ENCODE measurements at regions not wholly inside any gene's neighbourhood (a gene's known extent, or its start where the extent isn't known, plus 50 kb on each side); places are given as distances from the start of the nearest gene placed in this dataset.

GRCh38 chr13:110034031-110034549 is 247.7 kb upstream of the IRS2 start:
- no peak overlapping the region for H3K27ac ChIP-seq (ENCODE audit: low read length)
- BruUV-seq (replicated peaks) = no TSS peak
- H3K9me3 ChIP-seq (ENCODE audit: control insufficient read depth, insufficient read depth, low read depth, low read length) = no peaks in the 10 kb centered on the region
- in situ Hi-C loops (cut with HindIII; ENCODE audit: low pct_unique_long_range_greater_than_20kb, low sequenced_read_pairs) (no loop called here), intact Hi-C loops (cut with micrococcal nuclease; ENCODE audit: unreplicated experiment) (no loop called here)
- no peaks in the 10 kb centered on the region for H3K27me3 ChIP-seq (ENCODE audit: control insufficient read depth, insufficient read depth, low read length)
- no peak for TF ChIP-seq CTCF (IDR thresholded peaks at IDR 0.05)
- ChIA-PET POLR2A (no interaction called here), CTCF (no interaction called here)
- H3K4me1 ChIP-seq (ENCODE audit: control insufficient read depth, insufficient read depth, low read length) = no peaks in the 10 kb centered on the region
- DNase-seq (ENCODE audit: low read depth, low spot score) = no peak
- ATAC-seq = no peak
- H3K4me3 ChIP-seq (ENCODE audit: low read depth in 2 of 2, low read length in 2 of 2) = no peak overlapping the region
- no peaks in the 10 kb centered on the region for H3K36me3 ChIP-seq (ENCODE audit: control insufficient read depth, insufficient read depth, low read length)

GRCh38 chr13:110032969-110033368 is 246.6 kb upstream of the IRS2 start:
- H3K27ac ChIP-seq (ENCODE audit: low read length) = no peak overlapping the region
- DNase-seq (ENCODE audit: low read depth, low spot score) = no peak
- no peaks in the 10 kb centered on the region for H3K4me1 ChIP-seq (ENCODE audit: control insufficient read depth, insufficient read depth, low read length)
- no peaks in the 10 kb centered on the region for H3K36me3 ChIP-seq (ENCODE audit: control insufficient read depth, insufficient read depth, low read length)
- H3K4me3 ChIP-seq (ENCODE audit: low read depth in 2 of 2, low read length in 2 of 2) = no peak overlapping the region
- no peak for TF ChIP-seq REST (IDR thresholded peaks at IDR 0.05; ENCODE audit: insufficient read depth in 1 of 2, low read depth in 2 of 2, low read length in 1 of 2)
- H3K27me3 ChIP-seq (ENCODE audit: control insufficient read depth, insufficient read depth, low read length) = no peaks in the 10 kb centered on the region
- intact Hi-C loops (cut with micrococcal nuclease; ENCODE audit: unreplicated experiment) (no loop called here), in situ Hi-C loops (cut with HindIII; ENCODE audit: low pct_unique_long_range_greater_than_20kb, low sequenced_read_pairs) (no loop called here)
- POLR2A ChIA-PET = no interaction called here
- H3K9me3 ChIP-seq (ENCODE audit: control insufficient read depth, insufficient read depth, low read depth, low read length) = no peaks in the 10 kb centered on the region
- CTCF ChIA-PET = no interaction called here
- no TSS peak for BruUV-seq (replicated peaks)
- no peak for ATAC-seq

GRCh38 chr13:110030394-110030928 is 244.1 kb upstream of the IRS2 start:
- BruUV-seq (replicated peaks) = no TSS peak
- POLR2A ChIA-PET = no interaction called here

More at GRCh38 chr13:110030394-110030928, 244.1 kb upstream of the IRS2 start:
- no peak for TF ChIP-seq POLR2AphosphoS5 (IDR thresholded peaks at IDR 0.05; ENCODE audit: low read depth, low read length)
- no peak for TF ChIP-seq SIN3A (IDR thresholded peaks at IDR 0.05; ENCODE audit: borderline replicate concordance, insufficient read depth, low read depth, low read length)
- TF ChIP-seq TCF7L2 (IDR thresholded peaks at IDR 0.05; ENCODE audit: low read depth, low read length) = no peak
- TF ChIP-seq REST (IDR thresholded peaks at IDR 0.05; ENCODE audit: insufficient read depth in 1 of 2, low read depth in 2 of 2, low read length in 1 of 2) = no peak
- TF ChIP-seq CTCF (IDR thresholded peaks at IDR 0.05) = no peak
- in situ Hi-C loops (cut with HindIII; ENCODE audit: low pct_unique_long_range_greater_than_20kb, low sequenced_read_pairs) = no loop called here
- Histone ChIP-seq H3K9me3 (ENCODE audit: control insufficient read depth, insufficient read depth, low read depth, low read length) (no peaks in the 10 kb centered on the region), H3K27me3 (ENCODE audit: control insufficient read depth, insufficient read depth, low read length) (no peaks in the 10 kb centered on the region), H3K4me3 (ENCODE audit: low read depth in 2 of 2, low read length in 2 of 2) (no peak overlapping the region), H3K4me1 (ENCODE audit: control insufficient read depth, insufficient read depth, low read length) (no peaks in the 10 kb centered on the region), H3K27ac (ENCODE audit: low read length) (no peak overlapping the region), H3K36me3 (ENCODE audit: control insufficient read depth, insufficient read depth, low read length) (no peaks in the 10 kb centered on the region)
- intact Hi-C loops (cut with micrococcal nuclease; ENCODE audit: unreplicated experiment) = no loop called here
- no peak for DNase-seq (ENCODE audit: low read depth, low spot score)
- CTCF ChIA-PET = no interaction called here
- no peak for ATAC-seq
